Gastrocnemius medialis (tissue), 4 donors: ENCODE measurements at regions not wholly inside any gene's neighbourhood (a gene's known extent, or its start where the extent isn't known, plus 50 kb on each side); places are given as distances from the start of the nearest gene placed in this dataset.
"Not testable (repeated sequence)": the region's sequence is repeated elsewhere in the genome, so short reads cannot be mapped to it uniquely, and the experiment has no call there.

Experiments used
- ATAC-seq, 2 donors: fragments of 150-250 bp; one replicate each; pipeline ENCODE4 v1.9.1; 2016
- DNase-seq, 2 donors: peaks; one replicate each; pipeline ENCODE4 v3.0.0-alpha.2; 2019
- H3K27ac ChIP-seq, 4 donors: fragments of 200-600 bp; sonication (generic); 1 replicate in 1 of 4; 2 replicates in 3 of 4; pipeline ENCODE4 v1.5.1; 2016 to 2018; ENCODE audit warnings: mild to moderate bottlenecking in 2 of 4, moderate library complexity in 1 of 4
- H3K27me3 ChIP-seq, 3 donors: fragments of 200-600 bp; sonication (generic) in 2 of 3; 1 replicate in 1 of 3; 2 replicates in 2 of 3; pipeline versions ENCODE4 v1.5.1 to v1.6.0; 2016 to 2019; ENCODE audit warnings: mild to moderate bottlenecking in 1 of 3, moderate library complexity in 1 of 3
- H3K36me3 ChIP-seq, 2 donors: fragments of 200-600 bp; sonication (generic) in 1 of 2; one replicate each; pipeline ENCODE4 v1.5.1; 2017 to 2018
- H3K4me1 ChIP-seq, 2 donors: fragments of 200-600 bp; sonication (generic) in 1 of 2; one replicate each; pipeline ENCODE4 v1.5.1; 2016 to 2017; ENCODE audit warnings: mild to moderate bottlenecking in 2 of 2
- H3K4me3 ChIP-seq, 4 donors: fragments of 200-600 bp; sonication (generic) in 3 of 4; 1 replicate in 1 of 4; 2 replicates in 3 of 4; pipeline ENCODE4 v1.5.1; 2016 to 2019; ENCODE audit warnings: mild to moderate bottlenecking in 2 of 4
- H3K9me3 ChIP-seq, 3 donors: fragments of 200-600 bp; sonication (generic) in 2 of 3; 1 replicate in 1 of 3; 2 replicates in 2 of 3; pipeline ENCODE4 v1.5.1; 2016 to 2019
- CTCF ChIP-seq, 5 experiments: fragments of 450-650 bp in 3 of 5; fragments of 200-600 bp in 2 of 5; sonication (generic) in 2 of 5; IDR thresholded peaks in 4 of 5; conservative IDR thresholded peaks in 1 of 5; 1 replicate in 4 of 5; 2 replicates in 1 of 5; pipeline ENCODE4 v1.5.1; 2016 to 2019; ENCODE audit warnings: antibody characterized with exemption in 5 of 5, mild to moderate bottlenecking in 3 of 5, moderate library complexity in 3 of 5
- POLR2A ChIP-seq, 2 donors: fragments of 450-650 bp; IDR thresholded peaks; one replicate each; pipeline ENCODE4 v1.6.1; 2017; ENCODE audit warnings: antibody characterized with exemption in 2 of 2, mild to moderate bottlenecking in 2 of 2, moderate library complexity in 2 of 2
- in situ Hi-C, 4 donors: fragments of 200-750 bp; cut with MboI; loops; one replicate each; pipeline versions ENCODE4 v1.15.0 to v1.8.0; 2017; ENCODE audit warnings: low sequenced_read_pairs in 4 of 4
- intact Hi-C: fragments of 100-400 bp; cut with DNase I; formaldehyde crosslinking; loops from one replicate; pipeline ENCODE4 v1.15.1; 2023; ENCODE audit warnings: low total_unique reads

- in situ Hi-C loops, result no loop called here
- DNase-seq (no peak), ATAC-seq (no peak)
Measured at GRCh38 chr3:14037211-14037610, 87.5 kb downstream of the CHCHD4 start.

GRCh38 chr3:14033023-14033422, 91.6 kb downstream of the CHCHD4 start:
- in situ Hi-C loops, result no loop called here
- no peak for ATAC-seq
- intact Hi-C loops, result no loop called here
- Histone ChIP-seq H3K9me3 (no peaks in the 10 kb centered on the region), H3K27ac (no peak overlapping the region), H3K4me1 (no peaks in the 10 kb centered on the region), H3K4me3 (no peak overlapping the region), H3K36me3 (no peaks in the 10 kb centered on the region), H3K27me3 (no peaks in the 10 kb centered on the region)
- TF ChIP-seq CTCF (IDR thresholded peaks at IDR 0.05 in 4 of 5, conservative IDR thresholded peaks at IDR 0.05 in 1 of 5), result no peak
- TF ChIP-seq POLR2A (IDR thresholded peaks at IDR 0.05), result no peak
- DNase-seq, result no peak

More at GRCh38 chr3:14037211-14037610, 87.5 kb downstream of the CHCHD4 start:
- intact Hi-C loops, result no loop called here
- H3K9me3 ChIP-seq, result no peaks in the 10 kb centered on the region
- no peaks in the 10 kb centered on the region for H3K36me3 ChIP-seq
- no peaks in the 10 kb centered on the region for H3K27me3 ChIP-seq
- H3K4me3 ChIP-seq, result no peak overlapping the region
- TF ChIP-seq POLR2A (IDR thresholded peaks at IDR 0.05) (no peak), CTCF (IDR thresholded peaks at IDR 0.05 in 4 of 5, conservative IDR thresholded peaks at IDR 0.05 in 1 of 5) (no peak)
- H3K27ac ChIP-seq, result no peak overlapping the region
- H3K4me1 ChIP-seq, result no peaks in the 10 kb centered on the region

- H3K4me1 ChIP-seq, result no peaks in the 10 kb centered on the region
- intact Hi-C loops, result no loop called here
- H3K27me3 ChIP-seq, result no peaks in the 10 kb centered on the region
- in situ Hi-C loops, result no loop called here
- H3K27ac ChIP-seq, result no peak overlapping the region
- ATAC-seq (no peak), DNase-seq (no peak)
- TF ChIP-seq CTCF (IDR thresholded peaks at IDR 0.05 in 4 of 5, conservative IDR thresholded peaks at IDR 0.05 in 1 of 5) (no peak), POLR2A (IDR thresholded peaks at IDR 0.05) (no peak)
- no peak overlapping the region for H3K4me3 ChIP-seq
- no peaks in the 10 kb centered on the region for H3K9me3 ChIP-seq
- H3K36me3 ChIP-seq, result no peaks in the 10 kb centered on the region
Measured at GRCh38 chr3:14031271-14031670, 93.4 kb downstream of the CHCHD4 start.

- H3K27me3 ChIP-seq, H3K4me1 ChIP-seq, ATAC-seq, intact Hi-C loops, H3K9me3 ChIP-seq, H3K36me3 ChIP-seq, H3K27ac ChIP-seq, DNase-seq, H3K4me3 ChIP-seq, in situ Hi-C loops: not testable (repeated sequence)
Measured at GRCh38 chr3:14029390-14029995, 95.2 kb downstream of the CHCHD4 start.

- in situ Hi-C loops, ATAC-seq, H3K9me3 ChIP-seq, DNase-seq, H3K27ac ChIP-seq, intact Hi-C loops, H3K4me3 ChIP-seq, H3K4me1 ChIP-seq, H3K36me3 ChIP-seq, H3K27me3 ChIP-seq: not testable (repeated sequence)
Measured at GRCh38 chr3:14028122-14028521, 96.5 kb downstream of the CHCHD4 start.

GRCh38 chr3:14019459-14019858, 105.2 kb downstream of the CHCHD4 start:
- Histone ChIP-seq H3K27me3 (no peaks in the 10 kb centered on the region), H3K4me3 (no peak overlapping the region), H3K36me3 (no peaks in the 10 kb centered on the region), H3K27ac (no peak overlapping the region), H3K4me1 (no peaks in the 10 kb centered on the region), H3K9me3 (peaks cover 0 to 10% (median 0%) of the 10 kb centered on the region in 3 donors)
- DNase-seq, result no peak
- no peak for ATAC-seq
- TF ChIP-seq CTCF (IDR thresholded peaks at IDR 0.05 in 4 of 5, conservative IDR thresholded peaks at IDR 0.05 in 1 of 5) (no peak), POLR2A (IDR thresholded peaks at IDR 0.05) (no peak)
- in situ Hi-C loops (no loop called here), intact Hi-C loops (no loop called here)
